Heart left ventricle (tissue), 13 donors: ENCODE measurements at regions not wholly inside any gene's neighbourhood (a gene's known extent, or its start where the extent isn't known, plus 50 kb on each side); places are given as distances from the start of the nearest gene placed in this dataset.

Experiments
- CTCF ChIP-seq, 12 donors: fragments of 200-600 bp; sonication (generic) in 4 of 12; IDR thresholded peaks; one replicate each; pipeline versions ENCODE4 v1.5.0 to v1.8.0; 2018 to 2022; ENCODE audit warnings: antibody characterized with exemption in 12 of 12, mild to moderate bottlenecking in 5 of 12
- POLR2A ChIP-seq, 2 donors: fragments of 450-650 bp; IDR thresholded peaks; one replicate each; pipeline ENCODE4 v1.6.1; 2017; ENCODE audit warnings: antibody characterized with exemption in 2 of 2, mild to moderate bottlenecking in 2 of 2, moderate library complexity in 2 of 2
- donor health status: ischemic (EF 13 %, LVEDD 7.1; RV severe dilation, severe dysfunction).
- donor health status: DM: no; HTN: yes; CAD: no.
- donor health status: DM: no; HTN: no; CAD: no.
- donor health status: ischemic (EF 25% LVEDD 6.9; RV normal size, moderate dysfunction).
- donor health status: ischemic (EF 25% LVEDD 5.7; RV mildly dilated, moderate dysfunction).
- donor health status: ischemic (EF 35%, LVEDD 5.7; RV mildly dilated, moderate dysfunction).
- donor health status: nonischemic (EF 11% LVEDD 7.7; RV severe dilation, severe dysfunction).
- donor health status: DM: yes; HTN: yes; CAD: no.
- donor health status: PGD.
- donor health status: ischemic (EF 29% LVEDD 5.4; RV normal size, mild dysfunction).
- donor health status: nonischemic (EF 23%, LVEDD 6.1; RV moderate dilation, normal function).

- TF ChIP-seq POLR2A (IDR thresholded peaks at IDR 0.05) (no peak), CTCF (IDR thresholded peaks at IDR 0.05) (no peak)
These were observed 70.0 kb upstream of the SASH1 start for GRCh38 chr6:148272597-148272996.
